H1 (cell line): ENCODE measurements at regions not wholly inside any gene's neighbourhood (a gene's known extent, or its start where the extent isn't known, plus 50 kb on each side); places are given as distances from the start of the nearest gene placed in this dataset.

Experiments
- CTCF ChIP-seq, 3 experiments: IDR thresholded peaks; 1 replicate in 2 of 3; 2 replicates in 1 of 3; pipeline versions ENCODE4 v1.5.1 to v1.6.1; 2011; ENCODE audit warnings: low read length in 3 of 3, mild to moderate bottlenecking in 3 of 3, inconsistent platforms in 2 of 3, low read depth in 1 of 3, moderate library complexity in 1 of 3; ENCODE audit not compliant: insufficient read depth in 1 of 3; ENCODE audit errors: control extremely low read depth in 1 of 3

- no peak for TF ChIP-seq CTCF (IDR thresholded peaks at IDR 0.05; ENCODE audit: control extremely low read depth in 1 of 3, insufficient read depth in 1 of 3, low read depth in 1 of 3, low read length in 3 of 3)
These were observed 574.1 kb downstream of the ACTL7B start (continued) for GRCh38 chr9:108281696-108282095.
